Choroid plexus epithelial cell (primary cell): ENCODE measurements at regions not wholly inside any gene's neighbourhood (a gene's known extent, or its start where the extent isn't known, plus 50 kb on each side); places are given as distances from the start of the nearest gene placed in this dataset.

Experiments used
- DNase-seq: peaks from one replicate; pipeline ENCODE4 v3.0.0-alpha.2; 2010; ENCODE audit warnings: low read depth
- H3K4me3 ChIP-seq: 2 replicates; pipeline ENCODE4 v1.5.1; 2011; ENCODE audit warnings: low read depth, mild to moderate bottlenecking, control low read depth, low read length, moderate library complexity
- TF ChIP-seq, protein P1 (sequence below): conservative IDR thresholded peaks from 2 replicates; pipeline ENCODE4 v1.5.1; 2011; ENCODE audit warnings: low read depth, mild to moderate bottlenecking, control low read depth, inconsistent platforms, low read length, moderate library complexity

DNA sequence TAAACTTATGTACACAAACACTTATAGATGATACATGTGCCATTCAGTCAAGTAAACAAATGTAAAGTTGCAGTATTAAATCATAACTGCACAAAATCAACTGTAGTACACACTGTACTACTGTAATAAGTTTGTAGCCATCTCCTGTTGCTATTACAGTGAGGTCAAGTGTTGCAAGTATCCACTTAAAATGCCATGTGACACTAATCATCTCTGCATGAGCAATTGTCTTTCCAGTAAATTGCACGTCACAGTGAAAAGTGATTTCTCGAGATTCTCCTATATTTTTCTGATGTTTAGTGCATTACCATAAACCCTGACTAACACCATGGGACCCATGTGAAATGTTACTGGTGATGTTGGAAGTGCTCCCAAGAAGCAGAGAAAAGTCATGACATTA is 293.3 kb upstream of the SP4 start:
- TF ChIP-seq, protein P1, sequence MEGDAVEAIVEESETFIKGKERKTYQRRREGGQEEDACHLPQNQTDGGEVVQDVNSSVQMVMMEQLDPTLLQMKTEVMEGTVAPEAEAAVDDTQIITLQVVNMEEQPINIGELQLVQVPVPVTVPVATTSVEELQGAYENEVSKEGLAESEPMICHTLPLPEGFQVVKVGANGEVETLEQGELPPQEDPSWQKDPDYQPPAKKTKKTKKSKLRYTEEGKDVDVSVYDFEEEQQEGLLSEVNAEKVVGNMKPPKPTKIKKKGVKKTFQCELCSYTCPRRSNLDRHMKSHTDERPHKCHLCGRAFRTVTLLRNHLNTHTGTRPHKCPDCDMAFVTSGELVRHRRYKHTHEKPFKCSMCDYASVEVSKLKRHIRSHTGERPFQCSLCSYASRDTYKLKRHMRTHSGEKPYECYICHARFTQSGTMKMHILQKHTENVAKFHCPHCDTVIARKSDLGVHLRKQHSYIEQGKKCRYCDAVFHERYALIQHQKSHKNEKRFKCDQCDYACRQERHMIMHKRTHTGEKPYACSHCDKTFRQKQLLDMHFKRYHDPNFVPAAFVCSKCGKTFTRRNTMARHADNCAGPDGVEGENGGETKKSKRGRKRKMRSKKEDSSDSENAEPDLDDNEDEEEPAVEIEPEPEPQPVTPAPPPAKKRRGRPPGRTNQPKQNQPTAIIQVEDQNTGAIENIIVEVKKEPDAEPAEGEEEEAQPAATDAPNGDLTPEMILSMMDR = no peak
- H3K4me3 ChIP-seq = no peak overlapping the region
- DNase-seq = no peak

DNA sequence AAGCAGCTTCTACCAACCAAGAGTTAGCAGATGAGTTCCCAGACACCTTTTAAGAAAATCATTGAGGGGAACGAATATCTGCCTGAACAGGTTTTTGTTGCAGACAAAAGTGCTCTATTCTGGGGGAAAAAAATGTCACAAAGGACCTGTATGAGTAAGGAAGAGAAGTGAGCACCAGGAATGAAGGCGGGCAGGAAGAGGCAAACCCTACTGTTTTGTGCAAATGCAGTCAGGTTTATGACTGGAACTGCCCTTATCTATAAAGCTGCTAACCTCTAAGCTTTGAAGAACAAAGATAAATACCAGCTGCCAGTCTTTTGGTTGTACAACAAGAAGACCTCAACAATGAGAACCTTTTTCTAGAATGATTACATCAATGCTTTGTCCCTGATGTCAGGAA is 292.4 kb upstream of the SP4 start:
- no peak for DNase-seq
- H3K4me3 ChIP-seq = no peak overlapping the region
- TF ChIP-seq, protein P1 = no peak

DNA sequence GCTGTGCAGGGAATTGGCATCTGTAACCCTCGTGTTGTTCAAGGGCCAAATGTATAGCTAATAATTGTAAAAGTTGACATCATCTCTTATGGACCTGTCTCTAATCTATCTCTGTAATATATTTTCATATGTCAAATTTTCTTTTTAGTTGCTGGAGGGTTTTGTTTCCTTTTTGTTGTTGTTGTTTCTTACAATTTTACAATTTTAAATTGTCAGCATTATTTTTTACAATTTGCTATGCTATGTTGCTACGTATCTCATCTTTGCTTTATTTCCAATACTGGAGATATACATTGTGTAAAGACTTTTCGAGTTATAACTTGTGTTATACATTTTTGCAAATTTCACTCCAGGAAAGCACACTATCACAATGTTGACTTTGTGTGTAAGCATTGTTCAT is 290.2 kb upstream of the SP4 start:
- H3K4me3 ChIP-seq = no peak overlapping the region
- TF ChIP-seq, protein P1 = no peak
- DNase-seq = no peak

DNA sequence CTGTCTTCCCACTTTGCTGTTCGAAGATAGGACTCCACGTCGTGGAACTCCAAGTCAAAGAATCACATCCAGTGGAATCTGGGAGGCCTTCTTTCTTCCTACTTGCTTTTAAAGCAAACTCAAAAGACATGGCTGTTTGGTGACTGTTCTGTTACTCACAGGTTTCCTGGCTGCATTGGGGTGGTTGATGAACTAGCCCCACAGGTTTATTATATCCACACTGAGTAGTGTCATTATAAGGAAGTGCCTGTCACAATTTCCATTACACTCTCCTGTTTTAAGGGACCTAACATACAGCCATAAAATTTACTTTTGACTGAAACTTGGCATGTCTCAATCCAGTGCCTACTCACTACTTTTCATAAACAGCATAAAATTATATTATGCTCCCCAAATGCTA is 287.3 kb upstream of the SP4 start:
- TF ChIP-seq, protein P1 = no peak
- DNase-seq = no peak
- no peak overlapping the region for H3K4me3 ChIP-seq

DNA sequence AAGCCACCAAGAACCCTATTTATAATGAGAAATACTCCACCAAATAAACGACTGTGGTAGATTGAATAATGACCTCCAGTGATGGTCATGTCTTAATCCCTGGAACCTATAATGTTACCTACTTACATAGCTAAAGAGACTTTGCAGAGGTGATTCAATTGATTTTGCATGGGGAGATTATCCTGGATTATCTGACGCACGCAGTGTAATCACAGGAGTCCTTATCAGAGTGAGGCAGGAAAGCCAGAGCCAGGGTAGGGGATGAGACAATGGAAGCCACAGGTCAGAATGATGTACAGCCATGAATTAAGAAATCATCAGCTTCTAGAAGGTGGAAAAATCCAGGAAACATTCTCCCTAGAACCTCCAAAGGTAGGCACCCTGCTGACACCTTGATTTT is 286.4 kb upstream of the SP4 start:
- DNase-seq = no peak
- TF ChIP-seq, protein P1 = no peak
- H3K4me3 ChIP-seq = no peak overlapping the region

DNA sequence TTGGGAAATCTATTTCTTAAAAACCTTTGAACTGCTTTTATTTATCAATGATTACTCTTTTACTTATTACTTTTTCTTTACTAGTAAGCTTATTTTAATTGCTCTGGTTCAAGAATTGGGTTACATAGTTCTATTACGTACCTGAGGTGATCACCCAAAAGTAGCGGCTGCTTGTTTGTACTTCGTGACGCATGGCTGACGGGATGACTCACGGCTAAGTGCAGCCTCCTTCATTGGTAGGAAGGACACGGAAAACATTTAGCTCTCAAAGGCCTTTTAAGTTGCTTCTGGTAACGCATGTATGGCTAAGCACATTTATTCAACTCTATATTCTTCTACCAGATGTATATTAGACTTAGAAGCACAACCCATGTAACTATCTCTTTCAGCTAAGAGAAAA is 285.8 kb upstream of the SP4 start:
- TF ChIP-seq, protein P1 = no peak

DNA sequence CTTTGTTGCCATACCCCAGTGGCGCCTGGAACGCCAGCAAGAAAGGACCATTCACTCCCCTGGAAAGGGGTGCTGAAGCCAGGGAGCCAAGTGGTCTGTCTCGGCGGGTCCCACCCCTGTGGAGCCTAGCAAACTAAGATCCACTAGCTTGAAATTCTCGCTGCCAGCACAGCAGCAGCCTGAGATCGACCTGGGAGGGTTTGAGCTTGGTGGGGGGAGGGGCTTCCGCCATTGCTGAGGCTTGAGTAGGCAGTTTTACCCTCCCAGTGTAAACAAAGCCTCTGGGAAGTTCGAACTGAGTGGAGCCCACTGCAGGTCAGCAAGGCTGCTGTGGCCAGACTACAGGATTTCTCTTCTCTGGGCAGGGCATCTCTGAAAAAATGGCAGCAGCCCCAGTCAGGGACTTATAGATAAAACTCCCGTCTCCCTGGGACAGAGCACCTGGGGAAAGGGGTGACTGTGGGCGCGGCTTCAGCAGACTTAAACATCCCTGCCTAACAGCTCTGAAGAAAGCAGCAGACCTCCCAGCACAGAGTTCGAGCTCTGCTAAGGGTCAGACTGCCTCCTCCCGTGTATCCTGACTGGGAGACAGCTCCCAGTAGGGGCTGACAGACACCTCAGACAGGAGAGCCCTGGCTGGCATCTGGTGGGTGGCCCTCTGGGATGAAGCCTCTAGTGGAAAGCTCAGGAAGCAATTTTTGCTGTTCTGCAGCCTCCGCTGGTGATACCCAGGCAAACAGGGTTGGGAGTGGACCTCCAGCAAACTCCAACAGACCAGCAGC is 281.1 kb upstream of the SP4 start:
- H3K4me3 ChIP-seq = no peak overlapping the region
- TF ChIP-seq, protein P1 = no peak
- DNase-seq = no peak

More for the DNA sequence above, 285.8 kb upstream of the SP4 start:
- no peak for DNase-seq
- no peak overlapping the region for H3K4me3 ChIP-seq
